ENCODE measurements at regions not wholly inside any gene's neighbourhood (a gene's known extent, or its start where the extent isn't known, plus 50 kb on each side); places are given as distances from the start of the nearest gene placed in this dataset.

DNA sequence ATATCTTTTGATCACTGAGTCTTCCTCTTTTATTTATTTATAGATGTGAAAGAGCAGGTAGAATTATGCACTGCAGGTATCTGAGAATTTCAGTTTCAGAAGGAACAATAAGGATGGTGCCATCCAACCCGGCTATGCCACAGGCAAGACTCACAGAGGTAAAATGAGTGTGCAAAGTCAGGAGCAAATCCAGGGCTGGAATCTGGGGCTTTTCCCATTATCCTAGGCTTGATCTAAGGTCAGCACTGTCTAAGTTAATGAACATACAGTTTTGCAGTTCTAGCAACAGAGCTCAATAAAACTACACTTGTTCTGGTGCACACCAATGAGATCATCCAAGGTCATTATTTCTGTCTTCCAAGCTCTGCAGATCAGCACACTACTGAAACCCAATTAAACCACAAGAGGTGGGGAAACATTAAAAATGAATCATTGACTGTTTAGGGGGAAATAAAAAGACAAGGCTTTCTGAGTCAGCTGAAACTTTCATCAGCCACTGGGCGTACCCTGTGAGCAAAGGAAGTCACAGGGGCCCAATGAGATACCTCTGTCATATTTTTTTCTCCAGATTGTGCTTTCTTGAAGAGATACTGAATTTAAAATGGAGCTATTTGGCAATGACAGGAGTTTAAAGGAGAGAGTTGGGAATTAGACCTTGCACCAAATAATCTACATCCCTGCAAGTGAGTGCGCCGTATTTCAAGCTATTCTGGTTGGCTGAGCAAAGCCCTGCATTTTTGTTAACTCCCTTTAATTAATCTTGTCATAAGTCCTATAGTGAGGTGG lies 662.2 kb upstream of the ZNF608 start:
- CTCF ChIA-PET, result interaction anchor here (0.8 to 2.0 kb wide), 11 partner anchors 9 to 427 kb away, joined by 3 to 9 read pairs (median 4); no protein-coding TSS in a partner anchor
- peak; percentile 89 for FAIRE-seq
- peak; percentile 65 for DNase-seq (ENCODE audit: low read depth, low spot score)
- no peaks in the 10 kb centered on the region for H3K9me3 ChIP-seq (replicated peaks; ENCODE audit: control insufficient read depth, insufficient read depth, low read length)
- H3K27ac ChIP-seq (ENCODE audit: insufficient read depth, low read depth, low read length), result peak overlapping the region; percentile 99
- no peaks in the 10 kb centered on the region for H3K36me3 ChIP-seq (ENCODE audit: control insufficient read depth in 2 of 2, extremely low read depth in 1 of 2, insufficient read depth in 2 of 2, low read length in 2 of 2)
- peak overlapping the region; percentile 78 for H3K4me2 ChIP-seq (ENCODE audit: insufficient read depth, low read length)
- no peaks in the 10 kb centered on the region for H4K20me1 ChIP-seq (replicated peaks; ENCODE audit: control insufficient read depth, extremely low read depth, insufficient read depth, low read length)
- intact Hi-C loops (cut with micrococcal nuclease), result loop anchor here (1.0 kb wide), 2 partner anchors 131 to 1471 kb away; no protein-coding TSS in a partner anchor
- H2AFZ ChIP-seq (ENCODE audit: low read depth, low read length), result peak overlapping the region; percentile 25
- no peaks in the 10 kb centered on the region for H3K79me2 ChIP-seq (ENCODE audit: control insufficient read depth, insufficient read depth, low read length)
- dilution Hi-C loops (cut with MboI; ENCODE audit: extremely low pct_ligation_motif_present, low sequenced_read_pairs), result no loop called here
- H3K9ac ChIP-seq (replicated peaks; ENCODE audit: extremely low read depth, insufficient read depth, low read length), result peak overlapping the region; percentile 96
- no TSS peak for BruUV-seq (replicated peaks)
- H3K4me1 ChIP-seq (ENCODE audit: control insufficient read depth, extremely low read depth, insufficient read depth, low read length), result peaks cover 54% of the 10 kb centered on the region
- no peaks in the 10 kb centered on the region for H3K9me1 ChIP-seq (replicated peaks; ENCODE audit: control insufficient read depth, extremely low read depth, insufficient read depth, low read length)
- no peak overlapping the region for H3K4me3 ChIP-seq (replicated peaks in 1 of 3; ENCODE audit: insufficient read depth in 1 of 3, low read depth in 1 of 3, low read length in 3 of 3)
- H3K27me3 ChIP-seq (ENCODE audit: control insufficient read depth in 2 of 2, insufficient read depth in 2 of 2, low read length in 2 of 2), result no peaks in the 10 kb centered on the region
- TF ChIP-seq MYC (IDR thresholded peaks at IDR 0.05; ENCODE audit: low read depth, low read length) (no peak), CTCF (IDR thresholded peaks at IDR 0.05; ENCODE audit: extremely low read depth in 1 of 2, insufficient read depth in 1 of 2, low read depth in 1 of 2, low read length in 2 of 2) (no peak), POLR2AphosphoS5 (IDR thresholded peaks at IDR 0.05; ENCODE audit: insufficient read depth, low read depth, low read length) (no peak), GATA2 (IDR thresholded peaks at IDR 0.05; ENCODE audit: insufficient read depth, insufficient read length, low read depth, low read length) (peak; percentile 25), FOS (IDR thresholded peaks at IDR 0.05; ENCODE audit: borderline replicate concordance, insufficient read depth, low read length) (peak; percentile 85), EZH2 (IDR thresholded peaks at IDR 0.05; ENCODE audit: borderline replicate concordance, low read depth, low read length, severe bottlenecking) (no peak), JUN (IDR thresholded peaks at IDR 0.05; ENCODE audit: borderline replicate concordance, insufficient read depth, insufficient read length, low read depth) (peak; percentile 37), POLR2A (IDR thresholded peaks at IDR 0.05; ENCODE audit: low read depth, low read length) (no peak)
- TF ChIP-seq, protein P1, sequence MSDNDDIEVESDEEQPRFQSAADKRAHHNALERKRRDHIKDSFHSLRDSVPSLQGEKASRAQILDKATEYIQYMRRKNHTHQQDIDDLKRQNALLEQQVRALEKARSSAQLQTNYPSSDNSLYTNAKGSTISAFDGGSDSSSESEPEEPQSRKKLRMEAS (IDR thresholded peaks at IDR 0.05; ENCODE audit: insufficient read depth, insufficient read length), result no peak
- POLR2A ChIA-PET, result interaction anchor here (0.6 kb wide), 2 partner anchors 258 to 660 kb away, joined by 3 to 5 read pairs; no protein-coding TSS in a partner anchor

Measured in endothelial cell of umbilical vein (primary cell).